ENCODE measurements at regions not wholly inside any gene's neighbourhood (a gene's known extent, or its start where the extent isn't known, plus 50 kb on each side); places are given as distances from the start of the nearest gene placed in this dataset.
"Not testable (repeated sequence)": the region's sequence is repeated elsewhere in the genome, so short reads cannot be mapped to it uniquely, and the experiment has no call there.

DNA sequence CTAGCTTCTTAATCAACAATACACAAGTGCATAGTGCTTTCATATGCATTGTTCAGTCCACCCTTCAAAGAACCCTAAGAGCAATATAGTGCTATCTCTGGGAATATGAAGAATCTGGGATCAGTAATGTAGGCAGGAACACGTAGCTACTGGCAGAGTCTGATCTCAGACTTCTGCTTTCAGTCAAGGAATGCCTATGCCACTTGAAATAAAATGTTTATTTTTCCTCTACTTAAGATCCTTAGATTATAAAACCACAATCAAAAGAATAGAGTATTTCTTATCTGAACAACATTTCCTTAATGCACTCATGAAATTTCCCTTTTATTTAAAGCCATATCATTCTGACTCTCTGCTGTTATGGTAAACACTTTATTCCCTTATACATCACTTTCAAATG lies 1407.8 kb upstream of the C9orf72 start:
- H4K20me1 ChIP-seq (ENCODE audit: insufficient read depth, low read length, poor library complexity, severe bottlenecking) = no peaks in the 10 kb centered on the region
- H3K9me2 ChIP-seq (replicated peaks; ENCODE audit: low read depth, low read length) = no peaks in the 10 kb centered on the region
- peaks cover 3% of the 10 kb centered on the region for H3K4me1 ChIP-seq (ENCODE audit: insufficient read depth, low read length, poor library complexity, severe bottlenecking)
- no peak for TF ChIP-seq EZH2phosphoT487 (IDR thresholded peaks at IDR 0.05; ENCODE audit: borderline replicate concordance)
- TF ChIP-seq, protein P1, sequence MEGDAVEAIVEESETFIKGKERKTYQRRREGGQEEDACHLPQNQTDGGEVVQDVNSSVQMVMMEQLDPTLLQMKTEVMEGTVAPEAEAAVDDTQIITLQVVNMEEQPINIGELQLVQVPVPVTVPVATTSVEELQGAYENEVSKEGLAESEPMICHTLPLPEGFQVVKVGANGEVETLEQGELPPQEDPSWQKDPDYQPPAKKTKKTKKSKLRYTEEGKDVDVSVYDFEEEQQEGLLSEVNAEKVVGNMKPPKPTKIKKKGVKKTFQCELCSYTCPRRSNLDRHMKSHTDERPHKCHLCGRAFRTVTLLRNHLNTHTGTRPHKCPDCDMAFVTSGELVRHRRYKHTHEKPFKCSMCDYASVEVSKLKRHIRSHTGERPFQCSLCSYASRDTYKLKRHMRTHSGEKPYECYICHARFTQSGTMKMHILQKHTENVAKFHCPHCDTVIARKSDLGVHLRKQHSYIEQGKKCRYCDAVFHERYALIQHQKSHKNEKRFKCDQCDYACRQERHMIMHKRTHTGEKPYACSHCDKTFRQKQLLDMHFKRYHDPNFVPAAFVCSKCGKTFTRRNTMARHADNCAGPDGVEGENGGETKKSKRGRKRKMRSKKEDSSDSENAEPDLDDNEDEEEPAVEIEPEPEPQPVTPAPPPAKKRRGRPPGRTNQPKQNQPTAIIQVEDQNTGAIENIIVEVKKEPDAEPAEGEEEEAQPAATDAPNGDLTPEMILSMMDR (conservative IDR thresholded peaks at IDR 0.05; ENCODE audit: low read length) = no peak
- H3K79me2 ChIP-seq (ENCODE audit: insufficient read depth, low read length) = no peaks in the 10 kb centered on the region
- peaks cover 31% of the 10 kb centered on the region for H3K27me3 ChIP-seq (ENCODE audit: insufficient read depth, low read length, poor library complexity, severe bottlenecking)
- no peaks in the 10 kb centered on the region for H3K36me3 ChIP-seq (ENCODE audit: insufficient read depth, low read length)
- no peaks in the 10 kb centered on the region for H3F3A ChIP-seq (ENCODE audit: low read depth)
- no peaks in the 10 kb centered on the region for H3K9me3 ChIP-seq (ENCODE audit: insufficient read depth, low read depth, low read length)
- H2AFZ ChIP-seq (ENCODE audit: low read length) = no peak overlapping the region
- no peak overlapping the region for H3K9ac ChIP-seq (ENCODE audit: low read depth, low read length, poor library complexity, severe bottlenecking)
- no peak overlapping the region for H3K4me2 ChIP-seq (ENCODE audit: low read depth, low read length, poor library complexity, severe bottlenecking)
- H3K4me3 ChIP-seq (ENCODE audit: low read length, poor library complexity, severe bottlenecking) = no peak overlapping the region

DNA sequence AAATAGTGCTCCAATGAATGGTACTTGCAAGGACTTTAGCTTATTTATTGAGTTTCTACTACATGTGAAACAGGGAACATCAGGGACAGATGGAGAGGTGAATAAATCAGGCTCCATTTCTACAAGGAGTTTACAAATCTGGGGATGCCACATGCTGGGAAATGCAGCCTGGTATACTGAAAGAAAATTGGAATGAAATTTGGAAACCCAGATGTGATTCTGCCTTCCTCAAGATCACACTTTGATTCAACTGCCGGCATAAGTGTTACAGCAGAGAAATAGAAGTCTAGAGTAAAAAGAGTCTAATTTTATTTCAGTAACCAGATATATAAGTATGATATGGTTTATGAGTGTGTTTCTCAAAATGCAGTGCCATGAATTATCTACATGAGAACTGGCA lies 1408.4 kb upstream of the C9orf72 start:
- no peaks in the 10 kb centered on the region for H3K79me2 ChIP-seq (ENCODE audit: insufficient read depth, low read length)
- no peak overlapping the region for H3K4me2 ChIP-seq (ENCODE audit: low read depth, low read length, poor library complexity, severe bottlenecking)
- TF ChIP-seq, protein P1 (conservative IDR thresholded peaks at IDR 0.05; ENCODE audit: low read length) = no peak
- TF ChIP-seq EZH2phosphoT487 (IDR thresholded peaks at IDR 0.05; ENCODE audit: borderline replicate concordance) = no peak
- H3K4me3 ChIP-seq (ENCODE audit: low read length, poor library complexity, severe bottlenecking) = no peak overlapping the region
- no peaks in the 10 kb centered on the region for H4K20me1 ChIP-seq (ENCODE audit: insufficient read depth, low read length, poor library complexity, severe bottlenecking)
- H3K27me3 ChIP-seq (ENCODE audit: insufficient read depth, low read length, poor library complexity, severe bottlenecking) = peaks cover 31% of the 10 kb centered on the region
- no peak overlapping the region for H3K9ac ChIP-seq (ENCODE audit: low read depth, low read length, poor library complexity, severe bottlenecking)
- H3K36me3 ChIP-seq (ENCODE audit: insufficient read depth, low read length) = no peaks in the 10 kb centered on the region
- peaks cover 3% of the 10 kb centered on the region for H3K4me1 ChIP-seq (ENCODE audit: insufficient read depth, low read length, poor library complexity, severe bottlenecking)
- H3F3A ChIP-seq (ENCODE audit: low read depth) = no peaks in the 10 kb centered on the region
- no peaks in the 10 kb centered on the region for H3K9me3 ChIP-seq (ENCODE audit: insufficient read depth, low read depth, low read length)
- H2AFZ ChIP-seq (ENCODE audit: low read length) = no peak overlapping the region
- H3K9me2 ChIP-seq (replicated peaks; ENCODE audit: low read depth, low read length) = no peaks in the 10 kb centered on the region

DNA sequence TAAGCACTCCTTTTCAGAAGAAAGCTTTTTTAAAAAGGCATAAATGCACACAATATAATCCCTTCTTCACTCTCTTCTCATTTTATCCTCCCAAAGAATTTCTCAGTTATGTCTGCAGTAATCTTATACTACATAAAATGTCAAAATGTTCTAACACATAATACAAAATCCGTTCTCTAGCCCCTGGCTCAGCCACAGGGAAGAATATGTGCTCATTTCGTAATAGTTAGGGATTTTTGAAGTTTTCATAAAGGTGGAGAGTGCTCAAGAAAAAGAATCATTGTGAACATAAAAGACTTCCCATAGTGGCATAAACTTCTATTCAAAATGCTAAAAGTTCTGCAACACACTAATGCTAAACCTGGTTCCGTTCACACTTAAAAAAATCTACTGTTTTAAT lies 1410.7 kb upstream of the C9orf72 start:
- TF ChIP-seq, protein P1 (conservative IDR thresholded peaks at IDR 0.05; ENCODE audit: low read length) = no peak
- TF ChIP-seq EZH2phosphoT487 (IDR thresholded peaks at IDR 0.05; ENCODE audit: borderline replicate concordance) = no peak
- Histone ChIP-seq H2AFZ (ENCODE audit: low read length) (no peak overlapping the region), H3K27me3 (ENCODE audit: insufficient read depth, low read length, poor library complexity, severe bottlenecking) (peaks cover 30% of the 10 kb centered on the region), H3K4me3 (ENCODE audit: low read length, poor library complexity, severe bottlenecking) (no peak overlapping the region), H3F3A (ENCODE audit: low read depth) (no peaks in the 10 kb centered on the region), H3K4me2 (ENCODE audit: low read depth, low read length, poor library complexity, severe bottlenecking) (no peak overlapping the region), H4K20me1 (ENCODE audit: insufficient read depth, low read length, poor library complexity, severe bottlenecking) (no peaks in the 10 kb centered on the region), H3K9me3 (ENCODE audit: insufficient read depth, low read depth, low read length) (no peaks in the 10 kb centered on the region), H3K36me3 (ENCODE audit: insufficient read depth, low read length) (no peaks in the 10 kb centered on the region), H3K4me1 (ENCODE audit: insufficient read depth, low read length, poor library complexity, severe bottlenecking) (no peaks in the 10 kb centered on the region), H3K79me2 (ENCODE audit: insufficient read depth, low read length) (no peaks in the 10 kb centered on the region), H3K9me2 (replicated peaks; ENCODE audit: low read depth, low read length) (no peaks in the 10 kb centered on the region), H3K9ac (ENCODE audit: low read depth, low read length, poor library complexity, severe bottlenecking) (no peak overlapping the region)

DNA sequence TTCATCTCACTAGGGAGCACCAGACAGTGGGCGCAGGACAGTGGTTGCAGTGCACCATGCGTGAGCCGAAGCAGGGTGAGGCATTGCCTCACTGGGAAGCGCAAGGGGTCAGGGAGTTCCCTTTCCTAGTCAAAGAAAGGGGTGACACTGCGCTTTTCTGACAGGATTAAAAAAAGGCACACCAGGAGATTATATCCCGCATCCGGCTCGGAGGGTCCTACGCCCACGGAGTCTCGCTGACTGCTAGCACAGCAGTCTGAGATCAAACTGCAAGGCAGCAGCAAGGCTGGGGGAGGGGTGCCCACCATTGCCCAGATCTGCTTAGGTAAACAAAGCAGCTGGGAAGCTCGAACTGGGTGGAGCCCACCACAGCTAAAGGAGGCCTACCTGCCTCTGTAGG lies 1416.7 kb upstream of the C9orf72 start:
- H3K9me2 ChIP-seq (replicated peaks; ENCODE audit: low read depth, low read length); H3K4me1 ChIP-seq (ENCODE audit: insufficient read depth, low read length, poor library complexity, severe bottlenecking); H3K36me3 ChIP-seq (ENCODE audit: insufficient read depth, low read length); H3K4me3 ChIP-seq (ENCODE audit: low read length, poor library complexity, severe bottlenecking); H3K9ac ChIP-seq (ENCODE audit: low read depth, low read length, poor library complexity, severe bottlenecking); H3K79me2 ChIP-seq (ENCODE audit: insufficient read depth, low read length); H3K9me3 ChIP-seq (ENCODE audit: insufficient read depth, low read depth, low read length); H4K20me1 ChIP-seq (ENCODE audit: insufficient read depth, low read length, poor library complexity, severe bottlenecking); H3F3A ChIP-seq (ENCODE audit: low read depth); H3K4me2 ChIP-seq (ENCODE audit: low read depth, low read length, poor library complexity, severe bottlenecking); H2AFZ ChIP-seq (ENCODE audit: low read length); H3K27me3 ChIP-seq (ENCODE audit: insufficient read depth, low read length, poor library complexity, severe bottlenecking): not testable (repeated sequence)

All from Loucy (cell line).